HepG2 (cell line): ENCODE measurements at regions not wholly inside any gene's neighbourhood (a gene's known extent, or its start where the extent isn't known, plus 50 kb on each side); places are given as distances from the start of the nearest gene placed in this dataset.

Experiments
- ATAC-seq: fragments of 200-7000 bp; cut with Tn5 transposase; 3 replicates; pipeline ENCODE4 v1.9.1; 2020; ENCODE audit warnings: mild to moderate bottlenecking, moderate library complexity
- BruUV-seq: library from RNA; stranded (reverse); fragments of 400-500 nt; replicated peaks from 2 replicates; lab custom pipeline; 2021; lab: Mats Ljungman, UMichigan
- CTCF ChIA-PET: fragments of 300-600 bp; formaldehyde crosslinking; extraction: SDS; loops from one replicate; lab custom pipeline; 2021; ENCODE audit warnings: low total read pairs, inconsistent platforms, low intra/inter-chr PET ratio; lab: Yijun Ruan, JAX
- POLR2A ChIA-PET: fragments of 350-600 bp; sonication (Branson Sonifier 250); formaldehyde crosslinking; loops from one replicate; lab custom pipeline; 2020; ENCODE audit warnings: antibody characterized with exemption, inconsistent platforms; lab: Yijun Ruan, JAX
- DNase-seq: peaks from one replicate; pipeline ENCODE4 v3.0.0-alpha.2; 2015; ENCODE audit warnings: low spot score
- FAIRE-seq: peaks from 3 replicates; lab custom pipeline; 2011; peaks lifted over from hg19 to GRCh38; lab: Jason Lieb, UNC
- H2AFZ ChIP-seq: one replicate; pipeline ENCODE4 v1.6.1; 2011; ENCODE audit warnings: low read length, inconsistent platforms
- H3K27ac ChIP-seq: fragments of 300-600 bp; 3 replicates; pipeline ENCODE4 v1.8.0; 2011; ENCODE audit warnings: mixed run types, mild to moderate bottlenecking, mixed read lengths, low read length, inconsistent platforms; ENCODE audit not compliant: insufficient read depth; ENCODE audit errors: extremely low read length
- H3K27me3 ChIP-seq, 2 experiments: fragments of 200-600 bp in 1 of 2; 2 replicates in 1 of 2; 3 replicates in 1 of 2; pipeline versions ENCODE4 v1.6.0 to v1.8.0; 2011; ENCODE audit warnings: low read length in 2 of 2, mild to moderate bottlenecking in 2 of 2, moderate library complexity in 2 of 2, inconsistent platforms in 1 of 2; ENCODE audit not compliant: insufficient read depth in 2 of 2, control insufficient read depth in 1 of 2
- H3K36me3 ChIP-seq, 2 experiments: fragments of 200-600 bp in 1 of 2; replicated peaks in 1 of 2; 2 replicates in 1 of 2; 3 replicates in 1 of 2; pipeline versions ENCODE4 v1.5.1 to v1.8.0; 2011; ENCODE audit warnings: low read length in 2 of 2, inconsistent platforms in 1 of 2; ENCODE audit not compliant: insufficient read depth in 2 of 2, control insufficient read depth in 1 of 2
- H3K4me1 ChIP-seq: 2 replicates; pipeline ENCODE4 v1.5.1; 2012; ENCODE audit warnings: low read length, inconsistent platforms; ENCODE audit not compliant: insufficient read depth
- H3K4me2 ChIP-seq: 2 replicates; pipeline ENCODE4 v1.6.0; 2011; ENCODE audit warnings: low read depth, low read length, inconsistent platforms
- H3K4me3 ChIP-seq, 3 experiments: fragments of 200-600 bp in 1 of 3; sonication (generic), shearing (Covaris generic) in 1 of 3; replicated peaks in 1 of 3; 2 replicates each; pipeline ENCODE4 v1.5.1; 2011 to 2016; ENCODE audit warnings: low read length in 3 of 3, inconsistent platforms in 2 of 3, low read depth in 2 of 3, mild to moderate bottlenecking in 2 of 3, control low read depth in 1 of 3, mixed read lengths in 1 of 3; ENCODE audit not compliant: insufficient read depth in 1 of 3
- H3K79me2 ChIP-seq: one replicate; pipeline ENCODE4 v1.6.1; 2011; ENCODE audit warnings: low read length, inconsistent platforms; ENCODE audit not compliant: insufficient read depth
- H3K9ac ChIP-seq: 2 replicates; pipeline ENCODE4 v1.6.0; 2011; ENCODE audit warnings: mild to moderate bottlenecking, low read depth, low read length, inconsistent platforms; ENCODE audit not compliant: insufficient read depth
- H3K9me3 ChIP-seq: 2 replicates; pipeline ENCODE4 v1.5.1; 2012; ENCODE audit warnings: mild to moderate bottlenecking, low read length
- H4K20me1 ChIP-seq: 2 replicates; pipeline ENCODE4 v1.6.0; 2011; ENCODE audit warnings: inconsistent platforms, mild to moderate bottlenecking, low read length, moderate library complexity; ENCODE audit not compliant: insufficient read depth
- EED ChIP-seq: sonication (generic); formaldehyde crosslinking; IDR thresholded peaks from 2 replicates; pipeline ENCODE4 v1.5.0; 2020; ENCODE audit warnings: mild to moderate bottlenecking, missing genetic modification reagents
- KDM1A ChIP-seq: IDR thresholded peaks from 2 replicates; pipeline ENCODE4 v1.6.1; 2016; ENCODE audit warnings: missing compliant biosample characterization
- KLF11 ChIP-seq: IDR thresholded peaks from 2 replicates; pipeline ENCODE4 v1.6.1; 2016; ENCODE audit warnings: missing compliant biosample characterization
- KLF13 ChIP-seq: sonication (generic); formaldehyde crosslinking; IDR thresholded peaks from 2 replicates; pipeline ENCODE4 v1.4.0; 2020; ENCODE audit warnings: mild to moderate bottlenecking, missing genetic modification reagents
- NR2F2 ChIP-seq: IDR thresholded peaks from 2 replicates; pipeline ENCODE4 v1.6.1; 2012; ENCODE audit warnings: low read depth, inconsistent platforms, borderline replicate concordance
- SATB2 ChIP-seq: sonication (generic); formaldehyde crosslinking; IDR thresholded peaks from 2 replicates; pipeline ENCODE4 v1.5.0; 2020; ENCODE audit warnings: missing genetic modification reagents
- SIX1 ChIP-seq: sonication (generic); formaldehyde crosslinking; IDR thresholded peaks from 2 replicates; pipeline ENCODE4 v1.4.0; 2020; ENCODE audit warnings: missing genetic modification reagents, borderline replicate concordance
- SIX4 ChIP-seq: sonication (generic); formaldehyde crosslinking; IDR thresholded peaks from 2 replicates; pipeline ENCODE4 v1.4.0; 2020; ENCODE audit warnings: missing genetic modification reagents
- ZIK1 ChIP-seq: sonication (generic); formaldehyde crosslinking; IDR thresholded peaks from 2 replicates; pipeline ENCODE4 v1.5.0; 2020; ENCODE audit warnings: mild to moderate bottlenecking, low read depth, missing genetic modification reagents, borderline replicate concordance
- ZKSCAN5 ChIP-seq: sonication (generic); formaldehyde crosslinking; IDR thresholded peaks from 2 replicates; pipeline ENCODE4 v1.5.1; 2020; ENCODE audit warnings: mild to moderate bottlenecking, missing genetic modification reagents
- ZNF484 ChIP-seq: sonication (generic); formaldehyde crosslinking; IDR thresholded peaks from 2 replicates; pipeline ENCODE4 v1.5.1; 2020; ENCODE audit warnings: mild to moderate bottlenecking, low read depth, missing genetic modification reagents, borderline replicate concordance
- ZNF616 ChIP-seq: sonication (generic); formaldehyde crosslinking; IDR thresholded peaks from 2 replicates; pipeline ENCODE4 v1.5.0; 2020; ENCODE audit warnings: low read depth, mild to moderate bottlenecking, missing genetic modification reagents
- ZNF772 ChIP-seq: sonication (generic); formaldehyde crosslinking; IDR thresholded peaks from 2 replicates; pipeline ENCODE4 v1.5.0; 2020; ENCODE audit warnings: mild to moderate bottlenecking, missing genetic modification reagents
- ZSCAN30 ChIP-seq: sonication (generic); formaldehyde crosslinking; IDR thresholded peaks from 2 replicates; pipeline ENCODE4 v1.5.0; 2020; ENCODE audit warnings: mild to moderate bottlenecking, missing genetic modification reagents
- WGBS: methylation state at CpG from one replicate; pipeline ENCODE4 v1.1.6; 2017; ENCODE audit warnings: low lambda C conversion rate; 5-methylcytosine and 5-hydroxymethylcytosine counted together
- in situ Hi-C: cut with HindIII; loops from 2 replicates; pipeline ENCODE4 v1.10.0; 2017; ENCODE audit warnings: low pct_unique_long_range_greater_than_20kb; ENCODE audit not compliant: extremely low pct_ligation_motif_present
- intact Hi-C: fragments of 100-400 bp; cut with micrococcal nuclease; formaldehyde crosslinking; loops from one replicate; pipeline ENCODE4 v1.10.0; 2022; ENCODE audit not compliant: unreplicated experiment
- TF ChIP-seq, protein P1 (sequence below): sonication (generic); formaldehyde crosslinking; IDR thresholded peaks from 2 replicates; pipeline ENCODE4 v1.5.0; 2020; ENCODE audit warnings: mild to moderate bottlenecking, missing genetic modification reagents
- TF ChIP-seq, protein P2 (sequence below): sonication (generic); formaldehyde crosslinking; IDR thresholded peaks from 2 replicates; pipeline ENCODE4 v1.4.0; 2020; ENCODE audit warnings: missing genetic modification reagents, mild to moderate bottlenecking, borderline replicate concordance
- TF ChIP-seq, protein P3 (sequence below), 2 experiments: fragments of 450-650 bp in 1 of 2; sonication (generic) in 1 of 2; formaldehyde crosslinking; IDR thresholded peaks; 2 replicates each; pipeline versions ENCODE4 v1.5.0 to v1.8.0; 2020 to 2022; ENCODE audit warnings: mild to moderate bottlenecking in 1 of 2, missing genetic modification reagents in 1 of 2
- TF ChIP-seq, protein P4 (sequence below): sonication (generic); formaldehyde crosslinking; IDR thresholded peaks from 2 replicates; pipeline ENCODE4 v1.9.0; 2021; ENCODE audit warnings: missing genetic modification reagents, borderline replicate concordance

DNA sequence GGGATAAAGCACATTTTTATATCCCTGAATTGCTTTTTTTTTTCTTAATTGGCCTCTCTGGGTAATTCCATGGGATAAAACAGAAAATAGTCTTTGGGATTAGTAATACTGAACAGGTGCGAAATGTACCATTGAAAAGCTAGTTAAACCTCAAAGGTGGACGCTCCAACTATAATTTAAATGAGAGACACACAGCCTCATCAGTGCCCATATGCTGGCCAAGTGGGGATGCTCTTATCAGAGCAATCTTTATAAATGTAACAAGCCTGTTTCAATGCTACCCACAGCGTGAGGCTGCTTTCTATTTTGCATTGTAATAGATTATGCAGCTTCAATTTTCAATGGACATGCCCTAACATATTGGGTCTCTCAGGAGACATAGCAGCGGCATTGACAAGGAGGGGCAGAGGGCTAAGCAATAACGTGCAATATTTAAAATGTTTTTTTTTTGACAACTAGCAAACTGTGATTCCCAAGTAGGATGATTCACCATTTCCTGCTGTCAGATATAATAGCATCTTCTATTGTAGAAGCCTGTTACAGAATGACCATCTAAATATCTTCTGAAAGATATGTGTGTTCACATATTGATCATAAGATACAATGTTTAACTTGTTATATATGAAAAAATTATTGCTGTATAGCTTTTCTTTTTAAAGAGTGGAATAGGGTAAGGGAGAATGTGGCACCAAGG lies 91.3 kb upstream of the BET1 start:
- Histone ChIP-seq H3K9me3 (no peaks in the 10 kb centered on the region), H3K36me3 (no peaks in the 10 kb centered on the region), H3K27ac (no peak overlapping the region), H4K20me1 (no peaks in the 10 kb centered on the region), H3K4me3 (no peak overlapping the region), H2AFZ (no peak overlapping the region), H3K4me2 (no peak overlapping the region), H3K4me1 (no peaks in the 10 kb centered on the region), H3K79me2 (no peaks in the 10 kb centered on the region), H3K9ac (no peak overlapping the region), H3K27me3 (peaks cover 0 to 6% of the 10 kb centered on the region in 2 experiments; a peak in 2 of 5 replicates)
- no peak for ATAC-seq
- CTCF ChIA-PET, result no interaction called here
- intact Hi-C loops (no loop called here), in situ Hi-C loops (no loop called here)
- POLR2A ChIA-PET, result no interaction called here
- FAIRE-seq, result no peak
- DNase-seq, result no peak
- WGBS, result 6% methylated on average over 5 of the region's 5 CpGs
- no TSS peak for BruUV-seq
- TF ChIP-seq ZNF772 (CRISPR knock-in tag) (no peak), SIX4 (no peak), ZNF616 (CRISPR knock-in tag) (no peak), SIX1 (no peak), KLF11 (CRISPR knock-in tag) (no peak), ZKSCAN5 (no peak), SATB2 (CRISPR knock-in tag) (no peak), EED (CRISPR knock-in tag) (no peak), KDM1A (CRISPR knock-in tag) (no peak), KLF13 (CRISPR knock-in tag) (no peak), NR2F2 (no peak), ZSCAN30 (CRISPR knock-in tag) (no peak), ZIK1 (CRISPR knock-in tag) (no peak), ZNF484 (no peak)
- TF ChIP-seq, protein P1, sequence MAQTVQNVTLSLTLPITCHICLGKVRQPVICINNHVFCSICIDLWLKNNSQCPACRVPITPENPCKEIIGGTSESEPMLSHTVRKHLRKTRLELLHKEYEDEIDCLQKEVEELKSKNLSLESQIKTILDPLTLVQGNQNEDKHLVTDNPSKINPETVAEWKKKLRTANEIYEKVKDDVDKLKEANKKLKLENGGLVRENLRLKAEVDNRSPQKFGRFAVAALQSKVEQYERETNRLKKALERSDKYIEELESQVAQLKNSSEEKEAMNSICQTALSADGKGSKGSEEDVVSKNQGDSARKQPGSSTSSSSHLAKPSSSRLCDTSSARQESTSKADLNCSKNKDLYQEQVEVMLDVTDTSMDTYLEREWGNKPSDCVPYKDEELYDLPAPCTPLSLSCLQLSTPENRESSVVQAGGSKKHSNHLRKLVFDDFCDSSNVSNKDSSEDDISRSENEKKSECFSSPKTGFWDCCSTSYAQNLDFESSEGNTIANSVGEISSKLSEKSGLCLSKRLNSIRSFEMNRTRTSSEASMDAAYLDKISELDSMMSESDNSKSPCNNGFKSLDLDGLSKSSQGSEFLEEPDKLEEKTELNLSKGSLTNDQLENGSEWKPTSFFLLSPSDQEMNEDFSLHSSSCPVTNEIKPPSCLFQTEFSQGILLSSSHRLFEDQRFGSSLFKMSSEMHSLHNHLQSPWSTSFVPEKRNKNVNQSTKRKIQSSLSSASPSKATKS, result no peak
- TF ChIP-seq, protein P2, sequence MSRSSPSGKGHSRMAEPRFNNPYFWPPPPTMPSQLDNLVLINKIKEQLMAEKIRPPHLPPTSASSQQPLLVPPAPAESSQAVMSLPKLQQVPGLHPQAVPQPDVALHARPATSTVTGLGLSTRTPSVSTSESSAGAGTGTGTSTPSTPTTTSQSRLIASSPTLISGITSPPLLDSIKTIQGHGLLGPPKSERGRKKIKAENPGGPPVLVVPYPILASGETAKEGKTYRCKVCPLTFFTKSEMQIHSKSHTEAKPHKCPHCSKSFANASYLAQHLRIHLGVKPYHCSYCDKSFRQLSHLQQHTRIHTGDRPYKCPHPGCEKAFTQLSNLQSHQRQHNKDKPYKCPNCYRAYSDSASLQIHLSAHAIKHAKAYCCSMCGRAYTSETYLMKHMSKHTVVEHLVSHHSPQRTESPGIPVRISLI (CRISPR knock-in tag), result no peak
- TF ChIP-seq, protein P3, sequence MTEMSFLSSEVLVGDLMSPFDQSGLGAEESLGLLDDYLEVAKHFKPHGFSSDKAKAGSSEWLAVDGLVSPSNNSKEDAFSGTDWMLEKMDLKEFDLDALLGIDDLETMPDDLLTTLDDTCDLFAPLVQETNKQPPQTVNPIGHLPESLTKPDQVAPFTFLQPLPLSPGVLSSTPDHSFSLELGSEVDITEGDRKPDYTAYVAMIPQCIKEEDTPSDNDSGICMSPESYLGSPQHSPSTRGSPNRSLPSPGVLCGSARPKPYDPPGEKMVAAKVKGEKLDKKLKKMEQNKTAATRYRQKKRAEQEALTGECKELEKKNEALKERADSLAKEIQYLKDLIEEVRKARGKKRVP (CRISPR knock-in tag; IDR thresholded peaks at IDR 0.05), result no peak
- TF ChIP-seq, protein P4, sequence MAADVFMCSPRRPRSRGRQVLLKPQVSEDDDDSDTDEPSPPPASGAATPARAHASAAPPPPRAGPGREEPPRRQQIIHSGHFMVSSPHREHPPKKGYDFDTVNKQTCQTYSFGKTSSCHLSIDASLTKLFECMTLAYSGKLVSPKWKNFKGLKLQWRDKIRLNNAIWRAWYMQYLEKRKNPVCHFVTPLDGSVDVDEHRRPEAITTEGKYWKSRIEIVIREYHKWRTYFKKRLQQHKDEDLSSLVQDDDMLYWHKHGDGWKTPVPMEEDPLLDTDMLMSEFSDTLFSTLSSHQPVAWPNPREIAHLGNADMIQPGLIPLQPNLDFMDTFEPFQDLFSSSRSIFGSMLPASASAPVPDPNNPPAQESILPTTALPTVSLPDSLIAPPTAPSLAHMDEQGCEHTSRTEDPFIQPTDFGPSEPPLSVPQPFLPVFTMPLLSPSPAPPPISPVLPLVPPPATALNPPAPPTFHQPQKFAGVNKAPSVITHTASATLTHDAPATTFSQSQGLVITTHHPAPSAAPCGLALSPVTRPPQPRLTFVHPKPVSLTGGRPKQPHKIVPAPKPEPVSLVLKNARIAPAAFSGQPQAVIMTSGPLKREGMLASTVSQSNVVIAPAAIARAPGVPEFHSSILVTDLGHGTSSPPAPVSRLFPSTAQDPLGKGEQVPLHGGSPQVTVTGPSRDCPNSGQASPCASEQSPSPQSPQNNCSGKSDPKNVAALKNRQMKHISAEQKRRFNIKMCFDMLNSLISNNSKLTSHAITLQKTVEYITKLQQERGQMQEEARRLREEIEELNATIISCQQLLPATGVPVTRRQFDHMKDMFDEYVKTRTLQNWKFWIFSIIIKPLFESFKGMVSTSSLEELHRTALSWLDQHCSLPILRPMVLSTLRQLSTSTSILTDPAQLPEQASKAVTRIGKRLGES (CRISPR knock-in tag), result no peak
